HFFc6 (cell line): ENCODE measurements at regions not wholly inside any gene's neighbourhood (a gene's known extent, or its start where the extent isn't known, plus 50 kb on each side); places are given as distances from the start of the nearest gene placed in this dataset.

ENCODE experiments used
- DNase-seq: peaks from one replicate; pipeline ENCODE4 v3.0.0-alpha.2; 2018
- H3K27ac Mint-ChIP-seq: 2 replicates; pipeline ENCODE4 v1.8.0; 2020; ENCODE audit warnings: mild to moderate bottlenecking, mixed read lengths
- H3K27me3 Mint-ChIP-seq: 2 replicates; pipeline ENCODE4 v1.8.0; 2021; ENCODE audit warnings: mild to moderate bottlenecking, moderate library complexity, mixed read lengths; ENCODE audit not compliant: insufficient read depth
- H3K36me3 Mint-ChIP-seq: 2 replicates; pipeline ENCODE4 v1.8.0; 2021; ENCODE audit warnings: low read depth, mixed read lengths
- H3K4me1 Mint-ChIP-seq: 2 replicates; pipeline ENCODE4 v1.8.0; 2020; ENCODE audit warnings: low read depth, mixed read lengths
- H3K4me3 Mint-ChIP-seq: 2 replicates; pipeline ENCODE4 v1.8.0; 2020; ENCODE audit warnings: mild to moderate bottlenecking, moderate library complexity, mixed read lengths
- H3K9me3 Mint-ChIP-seq: 2 replicates; pipeline ENCODE4 v1.8.0; 2020; ENCODE audit warnings: mild to moderate bottlenecking, mixed read lengths
- CTCF ChIP-seq: fragments of 200-600 bp; sonication (generic); IDR thresholded peaks from 2 replicates; pipeline ENCODE4 v1.5.0; 2021; ENCODE audit warnings: antibody characterized with exemption, mild to moderate bottlenecking

DNA sequence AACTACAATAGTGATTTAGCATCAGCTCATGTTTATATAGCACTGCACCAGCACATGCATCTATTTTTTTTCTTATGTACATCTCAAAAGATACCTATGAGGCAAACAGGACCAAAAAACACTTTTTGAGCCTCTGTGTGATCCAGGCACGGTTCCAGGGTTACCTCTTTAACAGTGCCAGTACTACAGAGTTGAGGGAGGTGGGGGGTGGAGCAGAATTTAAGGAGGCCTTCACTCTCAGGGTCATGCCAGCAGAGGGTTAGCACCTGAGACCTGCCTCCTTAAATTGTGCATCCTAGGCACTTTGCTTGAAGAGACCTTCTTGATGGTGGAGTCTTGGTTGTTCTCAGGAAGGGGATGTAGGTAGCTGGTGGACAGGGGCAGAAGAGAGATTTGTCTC is 150.3 kb upstream of the TBL1XR1 start:
- Mint-ChIP-seq H3K36me3 (no peaks in the 10 kb centered on the region), H3K27ac (0 out of 2 replicates have a peak overlapping the region, but pooled peaks have one; percentile 3), H3K4me3 (no peak overlapping the region), H3K9me3 (no peaks in the 10 kb centered on the region), H3K27me3 (no peaks in the 10 kb centered on the region), H3K4me1 (peaks cover 38% of the 10 kb centered on the region)
- TF ChIP-seq CTCF, result no peak
- no peak for DNase-seq

DNA sequence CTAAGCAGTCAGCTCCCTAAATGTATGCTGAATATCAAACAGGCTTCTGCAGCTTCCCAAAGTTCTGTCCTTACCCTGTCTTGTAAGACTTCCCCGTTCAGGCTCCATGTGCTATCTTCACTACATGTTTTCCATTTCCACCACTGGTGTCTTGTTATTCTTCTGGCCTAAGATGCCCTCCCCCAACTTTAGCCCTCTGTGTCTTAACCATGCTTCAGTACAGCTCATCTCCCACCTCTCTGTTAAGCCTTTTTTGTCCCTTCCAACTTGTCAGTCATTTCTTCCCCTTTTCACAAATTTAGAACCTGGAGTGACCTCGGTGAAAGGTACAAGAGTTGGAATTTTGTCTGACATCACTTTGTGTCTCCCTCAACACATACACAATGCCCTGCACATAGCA is 151.7 kb upstream of the TBL1XR1 start:
- Mint-ChIP-seq H3K36me3 (no peaks in the 10 kb centered on the region), H3K9me3 (no peaks in the 10 kb centered on the region), H3K27ac (no peak overlapping the region), H3K4me1 (peaks cover 38% of the 10 kb centered on the region), H3K27me3 (no peaks in the 10 kb centered on the region), H3K4me3 (no peak overlapping the region)
- no peak for TF ChIP-seq CTCF
- DNase-seq, result no peak

GRCh38 chr3:177349384-177349783 is 152.1 kb upstream of the TBL1XR1 start:
- Mint-ChIP-seq H3K4me1 (peaks cover 37% of the 10 kb centered on the region), H3K27ac (no peak overlapping the region), H3K9me3 (no peaks in the 10 kb centered on the region), H3K27me3 (no peaks in the 10 kb centered on the region), H3K36me3 (no peaks in the 10 kb centered on the region), H3K4me3 (no peak overlapping the region)
- TF ChIP-seq CTCF, result no peak
- no peak for DNase-seq

GRCh38 chr3:177350121-177350520 is 152.8 kb upstream of the TBL1XR1 start:
- DNase-seq, result no peak
- no peaks in the 10 kb centered on the region; the same call in 1 of the 2 replicates for H3K27me3 Mint-ChIP-seq
- peaks cover 30% of the 10 kb centered on the region for H3K4me1 Mint-ChIP-seq
- no peak for TF ChIP-seq CTCF
- H3K36me3 Mint-ChIP-seq, result no peaks in the 10 kb centered on the region
- no peak overlapping the region for H3K27ac Mint-ChIP-seq
- H3K9me3 Mint-ChIP-seq, result no peaks in the 10 kb centered on the region
- no peak overlapping the region for H3K4me3 Mint-ChIP-seq

- TF ChIP-seq CTCF, result no peak
- Mint-ChIP-seq H3K9me3 (no peaks in the 10 kb centered on the region), H3K27ac (no peak overlapping the region), H3K27me3 (no peaks in the 10 kb centered on the region; the same call in 1 of the 2 replicates), H3K4me3 (no peak overlapping the region), H3K36me3 (no peaks in the 10 kb centered on the region), H3K4me1 (peaks cover 24% of the 10 kb centered on the region)
- DNase-seq, result no peak
These were observed 153.9 kb upstream of the TBL1XR1 start for GRCh38 chr3:177351206-177351605.

DNA sequence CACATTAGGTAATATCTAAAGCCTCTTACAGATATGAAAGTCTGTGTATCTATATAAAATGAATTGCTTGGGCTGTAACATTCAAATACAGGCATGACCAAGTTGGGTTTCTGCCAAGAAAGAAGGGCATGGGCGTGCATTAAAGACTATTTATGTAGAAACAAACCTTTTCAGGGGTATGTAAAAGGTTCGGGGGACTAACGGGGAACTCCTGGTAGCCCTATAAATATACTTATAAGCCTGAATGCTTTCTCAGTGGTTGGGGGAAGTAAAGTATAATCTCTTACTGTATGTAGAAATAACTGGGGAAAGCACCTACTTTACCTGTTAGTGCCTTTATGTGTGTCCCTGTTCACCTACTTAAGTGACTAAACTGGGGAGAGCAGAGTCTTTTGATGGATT is 154.5 kb upstream of the TBL1XR1 start:
- H3K27me3 Mint-ChIP-seq, result no peaks in the 10 kb centered on the region; the same call in 1 of the 2 replicates
- DNase-seq, result no peak
- H3K9me3 Mint-ChIP-seq, result no peaks in the 10 kb centered on the region
- H3K27ac Mint-ChIP-seq, result no peak overlapping the region
- no peak overlapping the region for H3K4me3 Mint-ChIP-seq
- no peak for TF ChIP-seq CTCF
- H3K36me3 Mint-ChIP-seq, result no peaks in the 10 kb centered on the region
- H3K4me1 Mint-ChIP-seq, result peaks cover 24% of the 10 kb centered on the region
